Stomach smooth muscle (tissue), 2 donors: ENCODE measurements at regions not wholly inside any gene's neighbourhood (a gene's known extent, or its start where the extent isn't known, plus 50 kb on each side); places are given as distances from the start of the nearest gene placed in this dataset.
A peak's percentile ranks its signal among the peaks of the same experiment; 100 is the strongest.
"Not testable (repeated sequence)": the region's sequence is repeated elsewhere in the genome, so short reads cannot be mapped to it uniquely, and the experiment has no call there.

Experiments
- H3K27ac ChIP-seq: one replicate; pipeline ENCODE4 v1.7.0; 2013; ENCODE audit warnings: mild to moderate bottlenecking, low read length, inconsistent platforms
- H3K27me3 ChIP-seq, 2 donors: one replicate each; pipeline ENCODE4 v1.7.0; 2013; ENCODE audit warnings: low read length in 2 of 2; ENCODE audit not compliant: insufficient read depth in 2 of 2, control insufficient read depth in 1 of 2
- H3K36me3 ChIP-seq, 2 donors: one replicate each; pipeline ENCODE4 v1.7.0; 2013; ENCODE audit warnings: low read length in 2 of 2; ENCODE audit not compliant: control insufficient read depth in 2 of 2, insufficient read depth in 2 of 2
- H3K4me1 ChIP-seq: one replicate; pipeline ENCODE4 v1.7.0; 2013; ENCODE audit warnings: low read length; ENCODE audit not compliant: control insufficient read depth, insufficient read depth
- H3K4me3 ChIP-seq, 2 donors: one replicate each; pipeline ENCODE4 v1.7.0; 2013; ENCODE audit warnings: low read length in 2 of 2
- H3K9ac ChIP-seq, 2 donors: one replicate each; pipeline ENCODE4 v1.7.0; 2013; ENCODE audit warnings: low read length in 2 of 2, mild to moderate bottlenecking in 1 of 2
- H3K9me3 ChIP-seq, 2 donors: one replicate each; pipeline ENCODE4 v1.7.0; 2013; ENCODE audit warnings: low read length in 2 of 2; ENCODE audit not compliant: control insufficient read depth in 2 of 2
- donor health status: healthy.
- donor health status: Pancreatic carcinoma.

DNA sequence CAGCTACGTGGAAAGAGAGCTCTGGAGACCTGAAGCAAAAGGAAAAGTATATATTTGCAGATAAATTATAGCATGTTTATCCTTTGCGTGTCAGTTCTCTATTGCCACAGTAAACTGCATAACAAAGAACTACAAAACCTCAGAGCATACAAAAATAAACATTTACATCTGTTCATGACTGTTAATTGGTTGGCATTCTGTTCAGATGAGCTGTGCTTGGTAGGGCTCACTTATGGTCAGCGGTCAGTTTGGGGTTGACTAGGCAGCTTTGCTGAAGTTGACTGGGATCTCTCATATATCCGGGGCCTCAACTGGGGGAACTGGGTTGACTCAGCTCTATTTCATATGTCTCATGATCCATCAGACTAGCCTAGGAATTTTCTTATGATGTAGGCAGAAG is 257.7 kb downstream of the TLE1 start:
- H3K4me1 ChIP-seq = peaks cover 6% of the 10 kb centered on the region
- no peaks in the 10 kb centered on the region for H3K36me3 ChIP-seq
- no peaks in the 10 kb centered on the region for H3K27me3 ChIP-seq
- H3K9ac ChIP-seq = no peak overlapping the region
- H3K9me3 ChIP-seq = peaks cover 0 to 3% of the 10 kb centered on the region in 2 donors
- no peak overlapping the region for H3K27ac ChIP-seq
- peak overlapping the region in 1 of 2 donors; percentile 3 for H3K4me3 ChIP-seq

GRCh38 chr9:81430727-81431126 is 258.6 kb downstream of the TLE1 start:
- H3K4me3 ChIP-seq = no peak overlapping the region
- no peaks in the 10 kb centered on the region for H3K36me3 ChIP-seq
- H3K27ac ChIP-seq = no peak overlapping the region
- H3K4me1 ChIP-seq = peaks cover 6% of the 10 kb centered on the region
- no peaks in the 10 kb centered on the region for H3K27me3 ChIP-seq
- H3K9me3 ChIP-seq = peaks cover 0 to 3% of the 10 kb centered on the region in 2 donors
- no peak overlapping the region for H3K9ac ChIP-seq

DNA sequence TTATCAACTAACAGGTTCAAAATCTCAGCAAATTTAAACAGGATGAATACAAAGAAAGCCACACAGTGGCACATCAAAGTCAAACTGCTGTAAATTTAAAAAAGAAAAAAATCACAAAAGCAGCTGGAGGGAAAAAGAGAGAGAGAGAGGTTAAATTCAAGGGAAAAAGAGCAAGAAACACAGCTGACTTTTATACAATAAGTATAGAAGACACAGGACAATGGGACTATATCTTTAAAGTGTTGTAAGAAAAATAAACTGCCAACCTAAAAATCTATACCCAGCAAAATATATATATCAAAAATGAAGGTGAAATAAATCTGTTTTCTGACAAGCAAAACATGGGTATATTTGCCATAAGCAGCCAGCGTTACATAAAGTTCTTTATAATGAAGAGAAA is 261.5 kb downstream of the TLE1 start:
- Histone ChIP-seq H3K9ac (no peak overlapping the region), H3K27me3 (no peaks in the 10 kb centered on the region), H3K36me3 (no peaks in the 10 kb centered on the region), H3K27ac (no peak overlapping the region), H3K4me3 (no peak overlapping the region), H3K4me1 (peaks cover 6% of the 10 kb centered on the region), H3K9me3 (peaks cover 3% of the 10 kb centered on the region in 2 donors)

DNA sequence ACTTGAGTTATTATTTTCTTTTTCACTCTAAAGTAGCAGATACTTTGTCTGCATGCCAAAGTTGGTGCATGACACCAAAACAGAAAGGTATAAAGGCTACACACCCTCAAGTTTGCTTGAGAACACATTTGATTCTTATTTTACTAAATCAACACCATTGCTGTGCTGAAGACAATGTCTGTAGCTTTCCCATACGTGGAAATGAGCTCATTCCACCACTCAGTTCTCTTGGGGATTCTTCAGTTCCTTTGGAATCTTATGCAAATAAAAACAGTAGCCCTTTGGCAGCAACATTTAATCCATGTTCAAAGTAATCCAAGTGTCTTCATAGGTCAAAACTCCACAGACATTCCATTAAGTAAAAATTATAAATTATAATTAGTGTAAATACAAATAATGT is 264.9 kb downstream of the TLE1 start:
- peaks cover 3% of the 10 kb centered on the region in 2 donors for H3K9me3 ChIP-seq
- H3K9ac ChIP-seq = no peak overlapping the region
- no peak overlapping the region for H3K27ac ChIP-seq
- no peaks in the 10 kb centered on the region for H3K27me3 ChIP-seq
- H3K4me3 ChIP-seq = no peak overlapping the region
- no peaks in the 10 kb centered on the region for H3K36me3 ChIP-seq
- H3K4me1 ChIP-seq = no peaks in the 10 kb centered on the region

DNA sequence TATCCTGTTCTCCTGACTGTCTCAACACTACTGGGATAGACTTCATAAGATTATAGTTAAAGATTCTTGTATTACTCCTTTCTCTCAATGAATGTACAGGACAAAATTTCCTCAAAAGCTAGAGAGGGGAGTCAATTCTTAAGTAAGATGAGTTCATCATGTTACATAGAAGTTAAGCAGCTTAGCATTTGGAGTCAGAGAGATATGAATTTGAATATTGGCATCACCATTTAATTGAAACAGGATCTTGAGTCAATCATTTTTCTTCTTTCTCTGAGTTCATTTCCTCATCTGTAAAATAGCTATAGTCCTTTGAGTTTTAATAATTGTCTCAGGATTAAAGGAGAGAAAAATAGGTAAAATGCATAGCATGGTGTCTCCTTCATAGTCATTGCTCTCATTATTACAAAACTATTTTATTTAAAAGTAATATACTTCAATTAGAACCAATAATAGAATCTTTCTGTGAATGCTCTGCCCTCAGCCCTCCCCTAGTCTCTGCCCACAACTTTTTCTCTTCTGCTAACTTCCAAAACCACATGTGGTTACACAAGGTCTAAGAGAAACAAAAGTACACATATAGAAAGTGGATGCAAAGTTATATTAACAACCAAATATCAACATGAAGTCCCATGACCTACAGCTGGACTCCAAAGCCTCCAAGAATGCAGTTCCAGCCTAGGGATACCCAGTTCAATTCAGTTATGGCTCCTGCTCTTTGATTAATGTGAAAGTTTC is 265.6 kb downstream of the TLE1 start:
- no peak overlapping the region for H3K27ac ChIP-seq
- no peaks in the 10 kb centered on the region for H3K36me3 ChIP-seq
- H3K4me1 ChIP-seq = no peaks in the 10 kb centered on the region
- H3K27me3 ChIP-seq = no peaks in the 10 kb centered on the region
- H3K9me3 ChIP-seq = peaks cover 3% of the 10 kb centered on the region in 2 donors
- no peak overlapping the region for H3K4me3 ChIP-seq
- no peak overlapping the region for H3K9ac ChIP-seq

DNA sequence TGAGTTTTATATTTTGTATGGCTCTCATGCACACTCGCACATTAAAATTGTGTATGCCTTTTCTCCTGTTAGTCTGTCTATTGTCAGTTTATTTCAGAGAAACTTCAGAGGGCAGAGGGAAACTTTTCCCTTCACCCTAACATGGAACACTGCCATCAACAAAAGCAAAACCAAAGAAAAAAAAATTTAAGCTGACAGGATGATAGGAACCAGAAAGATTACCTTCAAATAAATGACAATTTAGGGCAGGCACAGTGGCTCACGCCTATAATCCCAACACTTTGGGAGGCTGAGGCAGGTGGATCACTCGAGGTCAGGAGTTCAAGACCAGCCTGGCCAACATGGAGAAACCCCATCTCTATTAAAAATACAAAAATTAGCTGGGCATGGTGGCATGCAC is 268.3 kb downstream of the TLE1 start:
- H3K9ac ChIP-seq, H3K36me3 ChIP-seq, H3K27me3 ChIP-seq, H3K4me1 ChIP-seq, H3K27ac ChIP-seq, H3K9me3 ChIP-seq, H3K4me3 ChIP-seq: not testable (repeated sequence)

GRCh38 chr9:81420024-81420423 is 269.3 kb downstream of the TLE1 start:
- H3K4me3 ChIP-seq = no peak overlapping the region
- peaks cover 0 to 3% of the 10 kb centered on the region in 2 donors for H3K9me3 ChIP-seq
- peaks cover 7% of the 10 kb centered on the region for H3K4me1 ChIP-seq
- H3K27me3 ChIP-seq = no peaks in the 10 kb centered on the region
- H3K36me3 ChIP-seq = no peaks in the 10 kb centered on the region
- H3K27ac ChIP-seq = no peak overlapping the region
- H3K9ac ChIP-seq = no peak overlapping the region

- Histone ChIP-seq H3K9me3 (no peaks in the 10 kb centered on the region), H3K9ac (no peak overlapping the region), H3K27ac (no peak overlapping the region), H3K4me1 (peaks cover 7% of the 10 kb centered on the region), H3K36me3 (no peaks in the 10 kb centered on the region), H3K27me3 (no peaks in the 10 kb centered on the region), H3K4me3 (no peak overlapping the region)
Measured at GRCh38 chr9:81417941-81418340, 271.4 kb downstream of the TLE1 start.

GRCh38 chr9:81417299-81417675 is 272.1 kb downstream of the TLE1 start:
- H3K9ac ChIP-seq = no peak overlapping the region
- no peak overlapping the region for H3K4me3 ChIP-seq
- no peaks in the 10 kb centered on the region for H3K9me3 ChIP-seq
- H3K27ac ChIP-seq = no peak overlapping the region
- H3K36me3 ChIP-seq = no peaks in the 10 kb centered on the region
- no peaks in the 10 kb centered on the region for H3K27me3 ChIP-seq
- peaks cover 7% of the 10 kb centered on the region for H3K4me1 ChIP-seq

- H3K4me1 ChIP-seq = peaks cover 7% of the 10 kb centered on the region
- no peak overlapping the region for H3K4me3 ChIP-seq
- H3K9me3 ChIP-seq = no peaks in the 10 kb centered on the region
- H3K36me3 ChIP-seq = no peaks in the 10 kb centered on the region
- H3K27ac ChIP-seq = no peak overlapping the region
- no peaks in the 10 kb centered on the region for H3K27me3 ChIP-seq
- H3K9ac ChIP-seq = no peak overlapping the region
Measured at GRCh38 chr9:81416476-81417298, 272.7 kb downstream of the TLE1 start.

- H3K4me1 ChIP-seq = peaks cover 7% of the 10 kb centered on the region
- H3K9me3 ChIP-seq = no peaks in the 10 kb centered on the region
- no peak overlapping the region for H3K27ac ChIP-seq
- no peak overlapping the region for H3K9ac ChIP-seq
- H3K4me3 ChIP-seq = no peak overlapping the region
- no peaks in the 10 kb centered on the region for H3K27me3 ChIP-seq
- H3K36me3 ChIP-seq = no peaks in the 10 kb centered on the region
Measured at GRCh38 chr9:81414836-81415235, 274.5 kb downstream of the TLE1 start.
